OCI-LY3 (cell line): ENCODE measurements at regions not wholly inside any gene's neighbourhood (a gene's known extent, or its start where the extent isn't known, plus 50 kb on each side); places are given as distances from the start of the nearest gene placed in this dataset.
"Not testable (repeated sequence)": the region's sequence is repeated elsewhere in the genome, so short reads cannot be mapped to it uniquely, and the experiment has no call there.

ENCODE experiments used
- H2AFZ ChIP-seq: fragments of 200-600, 300-600 bp; shearing (Covaris generic); 2 replicates; pipeline ENCODE4 v1.6.0; 2014; ENCODE audit warnings: antibody characterized with exemption, low read depth, low read length
- H3K27ac ChIP-seq: fragments of 200-600, 300-600 bp; sonication (generic); 2 replicates; pipeline ENCODE4 v1.5.1; 2014; ENCODE audit warnings: mild to moderate bottlenecking, low read length, moderate library complexity, mixed read lengths
- H3K27me3 ChIP-seq: fragments of 200-600, 300-600 bp; sonication (generic); 2 replicates; pipeline ENCODE4 v1.6.1; 2014; ENCODE audit warnings: low read depth, low read length, mixed read lengths
- H3K36me3 ChIP-seq: fragments of 200-600, 300-600 bp; sonication (generic); replicated peaks from 2 replicates; pipeline ENCODE3; 2014; ENCODE audit warnings: low read depth, low read length, mixed read lengths
- H3K4me1 ChIP-seq: fragments of 300-600, 200-600 bp; sonication (generic); 2 replicates; pipeline ENCODE4 v1.6.1; 2014; ENCODE audit warnings: low read length, mixed read lengths
- H3K4me2 ChIP-seq: fragments of 200-600, 300-600 bp; sonication (generic); 2 replicates; pipeline ENCODE4 v1.6.1; 2014; ENCODE audit warnings: low read length, mixed read lengths
- H3K4me3 ChIP-seq: fragments of 300-600, 200-600 bp; sonication (generic); 2 replicates; pipeline ENCODE4 v1.5.1; 2014; ENCODE audit warnings: antibody characterized with exemption, mild to moderate bottlenecking, low read length, moderate library complexity
- H3K79me2 ChIP-seq: fragments of 300-600, 200-600 bp; shearing (Covaris generic); 2 replicates; pipeline ENCODE4 v1.6.1; 2014; ENCODE audit warnings: mild to moderate bottlenecking, low read length, mixed read lengths
- H3K9ac ChIP-seq: fragments of 300-600, 200-600 bp; shearing (Covaris generic); 2 replicates; pipeline ENCODE4 v1.6.0; 2014; ENCODE audit warnings: mild to moderate bottlenecking, low read length, moderate library complexity
- H3K9me3 ChIP-seq: fragments of 200-600, 300-600 bp; shearing (Covaris generic); 2 replicates; pipeline ENCODE4 v1.6.1; 2014; ENCODE audit warnings: low read length, mixed read lengths; ENCODE audit not compliant: insufficient read depth
- H4K20me1 ChIP-seq: fragments of 200-600, 300-600 bp; sonication (generic); 2 replicates; pipeline ENCODE4 v1.6.1; 2016; ENCODE audit warnings: low read length, mixed read lengths; ENCODE audit not compliant: insufficient read depth
- EZH2phosphoT487 ChIP-seq: fragments of 200-600 bp; shearing (Covaris generic); IDR thresholded peaks from 2 replicates; pipeline ENCODE4 v1.6.1; 2018; ENCODE audit warnings: antibody characterized with exemption, mixed run types, low read depth
- TF ChIP-seq, protein P1 (sequence below): fragments of 200-600, 300-600 bp; sonication (generic); IDR thresholded peaks from 2 replicates; pipeline ENCODE4 v1.5.1; 2014; ENCODE audit warnings: antibody characterized with exemption, low read length, low read depth

DNA sequence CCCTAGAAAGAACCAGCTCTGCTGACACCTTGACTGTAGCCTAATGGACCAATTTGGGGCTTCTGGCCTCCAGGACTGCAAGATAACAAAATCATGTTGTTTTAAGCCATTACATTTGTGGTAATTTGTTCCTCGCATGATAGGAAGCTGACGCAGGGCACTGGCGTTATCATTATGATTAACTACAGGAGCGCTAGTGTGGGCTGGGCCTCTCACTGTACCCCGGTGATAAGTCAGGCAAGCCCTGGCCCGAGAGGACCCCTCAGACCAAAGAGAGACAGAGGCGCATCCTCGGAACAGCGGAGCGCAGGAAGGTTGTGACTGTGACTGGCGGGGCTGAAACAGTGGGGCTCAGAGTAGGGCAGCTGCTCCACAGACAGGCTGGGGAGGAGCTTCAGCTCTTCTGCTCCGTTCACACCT lies 150.3 kb upstream of the CHST15 start:
- no peaks in the 10 kb centered on the region for H3K79me2 ChIP-seq
- no peak for TF ChIP-seq EZH2phosphoT487
- TF ChIP-seq, protein P1, sequence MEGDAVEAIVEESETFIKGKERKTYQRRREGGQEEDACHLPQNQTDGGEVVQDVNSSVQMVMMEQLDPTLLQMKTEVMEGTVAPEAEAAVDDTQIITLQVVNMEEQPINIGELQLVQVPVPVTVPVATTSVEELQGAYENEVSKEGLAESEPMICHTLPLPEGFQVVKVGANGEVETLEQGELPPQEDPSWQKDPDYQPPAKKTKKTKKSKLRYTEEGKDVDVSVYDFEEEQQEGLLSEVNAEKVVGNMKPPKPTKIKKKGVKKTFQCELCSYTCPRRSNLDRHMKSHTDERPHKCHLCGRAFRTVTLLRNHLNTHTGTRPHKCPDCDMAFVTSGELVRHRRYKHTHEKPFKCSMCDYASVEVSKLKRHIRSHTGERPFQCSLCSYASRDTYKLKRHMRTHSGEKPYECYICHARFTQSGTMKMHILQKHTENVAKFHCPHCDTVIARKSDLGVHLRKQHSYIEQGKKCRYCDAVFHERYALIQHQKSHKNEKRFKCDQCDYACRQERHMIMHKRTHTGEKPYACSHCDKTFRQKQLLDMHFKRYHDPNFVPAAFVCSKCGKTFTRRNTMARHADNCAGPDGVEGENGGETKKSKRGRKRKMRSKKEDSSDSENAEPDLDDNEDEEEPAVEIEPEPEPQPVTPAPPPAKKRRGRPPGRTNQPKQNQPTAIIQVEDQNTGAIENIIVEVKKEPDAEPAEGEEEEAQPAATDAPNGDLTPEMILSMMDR, result no peak
- no peaks in the 10 kb centered on the region for H3K36me3 ChIP-seq
- H2AFZ ChIP-seq, result no peak overlapping the region
- no peaks in the 10 kb centered on the region for H4K20me1 ChIP-seq
- H3K4me3 ChIP-seq, result no peak overlapping the region
- H3K9me3 ChIP-seq, result no peaks in the 10 kb centered on the region
- no peaks in the 10 kb centered on the region for H3K4me1 ChIP-seq
- H3K27me3 ChIP-seq, result no peaks in the 10 kb centered on the region
- no peak overlapping the region for H3K9ac ChIP-seq
- no peak overlapping the region for H3K27ac ChIP-seq
- H3K4me2 ChIP-seq, result no peak overlapping the region

DNA sequence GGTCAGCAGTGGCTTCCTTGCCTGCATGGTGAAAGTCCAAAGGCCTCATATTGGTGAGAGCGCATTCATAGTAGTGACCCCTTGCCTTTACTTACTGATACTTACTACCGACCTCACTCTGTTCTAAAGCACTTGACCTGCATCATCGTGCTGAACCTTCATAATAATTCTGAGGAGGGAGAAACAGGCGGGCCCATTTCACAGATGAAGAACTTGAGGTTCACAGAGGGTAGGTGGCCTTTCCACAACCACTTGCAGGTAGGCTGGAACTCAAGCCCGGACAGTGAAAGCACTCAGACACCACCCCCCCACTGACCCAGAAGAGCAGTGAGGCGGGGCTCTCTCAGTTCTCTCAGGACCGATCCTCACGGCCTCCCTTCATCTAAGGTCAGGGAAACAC lies 149.4 kb upstream of the CHST15 start:
- no peak for TF ChIP-seq EZH2phosphoT487
- TF ChIP-seq, protein P1, result no peak

DNA sequence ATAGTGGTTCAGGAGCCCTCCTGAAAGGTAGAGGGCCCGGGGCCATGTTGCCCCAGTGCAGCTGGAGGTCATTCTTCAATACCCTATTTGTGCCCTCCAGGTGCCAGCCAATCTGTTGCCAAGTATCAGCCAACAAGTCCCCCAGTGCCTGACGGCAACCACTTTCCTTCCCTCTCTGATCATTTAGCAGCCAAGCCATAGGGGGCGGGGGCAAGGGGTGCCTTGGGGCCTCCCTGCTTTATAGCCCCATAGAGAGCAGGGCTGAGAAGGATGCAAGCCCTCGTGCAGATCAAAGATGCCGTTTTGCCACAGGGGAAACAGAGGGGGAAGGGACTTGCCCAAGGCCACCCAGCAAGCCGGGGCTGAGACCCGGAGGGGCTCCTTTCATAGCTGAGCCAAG lies 149.0 kb upstream of the CHST15 start:
- TF ChIP-seq, protein P1, result no peak
- no peak for TF ChIP-seq EZH2phosphoT487
- H3K36me3 ChIP-seq, result no peaks in the 10 kb centered on the region
- no peak overlapping the region for H2AFZ ChIP-seq
- no peak overlapping the region for H3K27ac ChIP-seq
- no peaks in the 10 kb centered on the region for H3K4me1 ChIP-seq
- H3K9me3 ChIP-seq, result no peaks in the 10 kb centered on the region
- no peak overlapping the region for H3K4me3 ChIP-seq
- no peak overlapping the region for H3K9ac ChIP-seq
- H3K27me3 ChIP-seq, result no peaks in the 10 kb centered on the region
- no peaks in the 10 kb centered on the region for H4K20me1 ChIP-seq
- no peaks in the 10 kb centered on the region for H3K79me2 ChIP-seq
- H3K4me2 ChIP-seq, result no peak overlapping the region

More for the DNA sequence above, 149.4 kb upstream of the CHST15 start:
- Histone ChIP-seq H3K27me3 (no peaks in the 10 kb centered on the region), H3K4me3 (no peak overlapping the region), H3K4me1 (no peaks in the 10 kb centered on the region), H3K27ac (no peak overlapping the region), H3K9me3 (no peaks in the 10 kb centered on the region), H4K20me1 (no peaks in the 10 kb centered on the region), H3K79me2 (no peaks in the 10 kb centered on the region), H3K4me2 (no peak overlapping the region), H2AFZ (no peak overlapping the region), H3K36me3 (no peaks in the 10 kb centered on the region), H3K9ac (no peak overlapping the region)

DNA sequence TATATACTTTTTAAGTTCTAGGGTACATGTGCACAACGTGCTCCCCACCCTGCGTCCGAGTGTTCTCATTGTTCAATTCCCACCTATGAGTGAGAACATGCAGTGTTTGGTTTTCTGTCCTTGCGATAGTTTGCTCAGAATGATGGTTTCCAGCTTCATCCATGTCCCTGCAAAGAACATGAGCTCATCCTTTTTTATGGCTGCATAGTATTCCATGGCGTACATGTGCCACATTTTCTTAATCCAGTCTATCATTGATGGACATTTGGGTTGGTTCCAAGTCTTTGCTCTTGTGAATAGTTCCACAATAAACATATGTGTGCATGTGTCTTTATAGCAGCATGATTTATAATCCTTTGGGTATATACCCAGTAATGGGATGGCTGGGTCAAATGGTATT lies 148.1 kb upstream of the CHST15 start:
- H3K9ac ChIP-seq, H3K27ac ChIP-seq, H4K20me1 ChIP-seq, H2AFZ ChIP-seq, H3K27me3 ChIP-seq, H3K36me3 ChIP-seq, H3K4me2 ChIP-seq, H3K4me3 ChIP-seq, H3K79me2 ChIP-seq, H3K9me3 ChIP-seq, H3K4me1 ChIP-seq: not testable (repeated sequence)

DNA sequence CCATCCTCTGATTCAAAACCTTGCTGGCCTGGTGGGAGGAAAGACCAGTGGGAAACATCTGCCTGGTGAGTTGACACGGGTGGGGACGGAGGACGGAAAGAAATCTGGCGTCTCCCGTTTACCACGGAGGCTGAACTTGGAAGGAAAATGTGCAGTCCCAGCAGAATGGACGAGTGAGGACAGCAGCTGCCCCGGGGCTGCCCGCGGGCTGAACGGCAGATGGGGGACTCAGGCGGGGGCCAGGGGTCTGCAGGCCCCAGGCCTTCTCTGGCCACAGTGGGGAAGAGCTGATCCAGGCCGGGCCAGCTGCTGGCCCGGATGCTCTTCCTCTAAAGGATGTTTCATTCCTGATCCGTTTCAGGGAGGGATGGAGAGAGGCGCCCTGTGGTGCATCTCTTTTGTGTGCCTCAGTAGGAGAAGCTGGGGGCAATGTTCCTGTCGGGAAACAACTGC lies 147.5 kb upstream of the CHST15 start:
- H3K4me2 ChIP-seq, result no peak overlapping the region
- no peaks in the 10 kb centered on the region for H3K9me3 ChIP-seq
- no peaks in the 10 kb centered on the region for H3K27me3 ChIP-seq
- no peak overlapping the region for H3K4me3 ChIP-seq
- H2AFZ ChIP-seq, result no peak overlapping the region
- no peaks in the 10 kb centered on the region for H4K20me1 ChIP-seq
- no peak for TF ChIP-seq EZH2phosphoT487
- TF ChIP-seq, protein P1, result no peak
- no peaks in the 10 kb centered on the region for H3K79me2 ChIP-seq
- H3K36me3 ChIP-seq, result no peaks in the 10 kb centered on the region
- no peak overlapping the region for H3K27ac ChIP-seq
- no peaks in the 10 kb centered on the region for H3K4me1 ChIP-seq
- H3K9ac ChIP-seq, result no peak overlapping the region
